NCI-H2081 (cell line): ENCODE measurements at regions not wholly inside any gene's neighbourhood (a gene's known extent, or its start where the extent isn't known, plus 50 kb on each side); places are given as distances from the start of the nearest gene placed in this dataset.

Experiments
- DNase-seq, 2 experiments: peaks; one replicate each; lab custom pipeline; 2025; lab: John Stamatoyannopoulos, UW

GRCh38 chr9:12133416-12133815 lies 559.8 kb upstream of the TYRP1 start:
- DNase-seq, result no peak

GRCh38 chr9:12141422-12141821 lies 551.8 kb upstream of the TYRP1 start:
- no peak for DNase-seq

GRCh38 chr9:12155401-12156134 lies 537.6 kb upstream of the TYRP1 start:
- DNase-seq, result no peak

- no peak for DNase-seq
Measured at GRCh38 chr9:12162181-12162815, 530.9 kb upstream of the TYRP1 start.

GRCh38 chr9:12163723-12164458 lies 529.3 kb upstream of the TYRP1 start:
- DNase-seq, result no peak

- DNase-seq, result no peak
Measured at GRCh38 chr9:12166518-12166917, 526.7 kb upstream of the TYRP1 start.

- DNase-seq, result no peak
Measured at GRCh38 chr9:12170456-12170855, 522.7 kb upstream of the TYRP1 start.

- DNase-seq, result no peak
Measured at GRCh38 chr9:12178634-12179033, 514.6 kb upstream of the TYRP1 start.

GRCh38 chr9:12182806-12183205 lies 510.4 kb upstream of the TYRP1 start:
- no peak for DNase-seq

- DNase-seq, result no peak
Measured at GRCh38 chr9:12183321-12183720, 509.9 kb upstream of the TYRP1 start.

GRCh38 chr9:12185856-12186255 lies 507.3 kb upstream of the TYRP1 start:
- DNase-seq, result peak in 1 of 2 experiments; percentile 29

GRCh38 chr9:12191630-12192029 lies 501.6 kb upstream of the TYRP1 start:
- DNase-seq, result no peak

GRCh38 chr9:12194731-12195130 lies 498.5 kb upstream of the TYRP1 start:
- DNase-seq, result no peak

GRCh38 chr9:12195456-12195855 lies 497.7 kb upstream of the TYRP1 start:
- no peak for DNase-seq

- no peak for DNase-seq
Measured at GRCh38 chr9:12204512-12204911, 488.7 kb upstream of the TYRP1 start.

GRCh38 chr9:12212860-12213259 lies 480.3 kb upstream of the TYRP1 start:
- no peak for DNase-seq

- no peak for DNase-seq
Measured at GRCh38 chr9:12221470-12221869, 471.7 kb upstream of the TYRP1 start.

- DNase-seq, result no peak
Measured at GRCh38 chr9:12224449-12224848, 468.7 kb upstream of the TYRP1 start.

- no peak for DNase-seq
Measured at GRCh38 chr9:12230708-12231107, 462.5 kb upstream of the TYRP1 start.

GRCh38 chr9:12231832-12232231 lies 461.4 kb upstream of the TYRP1 start:
- no peak for DNase-seq

- no peak for DNase-seq
Measured at GRCh38 chr9:12232836-12233235, 460.3 kb upstream of the TYRP1 start.

GRCh38 chr9:12253941-12254340 lies 439.2 kb upstream of the TYRP1 start:
- no peak for DNase-seq

GRCh38 chr9:12266758-12267157 lies 426.4 kb upstream of the TYRP1 start:
- no peak for DNase-seq
